ENCODE measurements at regions not wholly inside any gene's neighbourhood (a gene's known extent, or its start where the extent isn't known, plus 50 kb on each side); places are given as distances from the start of the nearest gene placed in this dataset.
A peak's percentile ranks its signal among the peaks of the same experiment; 100 is the strongest.

DNA sequence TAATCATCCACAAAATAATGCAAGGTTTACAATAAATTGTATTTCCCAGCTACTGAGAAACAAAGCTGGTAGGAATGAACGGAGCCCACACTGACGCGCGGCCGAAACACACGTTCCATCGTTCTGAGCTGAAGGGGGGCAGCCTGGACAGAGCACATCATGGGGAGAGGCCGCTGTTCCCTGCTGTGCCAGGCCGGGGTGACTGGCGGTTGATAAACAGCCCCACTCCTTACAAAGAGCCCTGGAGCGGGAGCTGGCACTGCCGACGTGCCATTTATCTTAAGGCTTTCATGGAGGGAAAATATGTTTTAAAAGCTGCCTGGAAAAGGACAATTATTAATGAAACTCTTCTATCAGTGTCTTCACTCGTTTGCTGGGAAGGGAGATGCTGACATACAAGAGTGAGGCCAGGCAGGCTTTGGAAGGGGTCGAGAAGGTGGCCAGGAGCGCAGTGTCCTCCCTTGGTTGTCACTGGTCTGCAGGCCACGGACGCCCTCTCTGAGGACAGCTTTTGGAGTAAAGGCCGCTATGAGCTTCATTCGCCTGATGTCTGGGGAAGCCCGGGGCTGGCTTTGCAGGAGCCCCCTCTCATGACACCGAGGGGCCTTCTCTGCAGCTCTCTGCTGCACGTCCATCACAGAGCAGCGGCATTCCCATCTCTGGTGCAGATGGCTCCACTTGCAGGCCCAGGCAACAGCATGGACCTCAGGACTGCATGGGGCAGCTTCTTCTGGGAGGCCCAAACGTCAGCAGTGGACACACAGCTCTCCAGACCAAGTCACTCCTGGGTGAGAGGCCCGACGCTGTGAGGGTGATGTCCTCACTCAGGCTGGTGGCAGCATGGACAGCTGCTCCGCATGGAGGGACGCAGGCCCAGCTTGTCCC lies 355.3 kb upstream of the SFSWAP start:
- in situ Hi-C loops (cut with MboI; ENCODE audit: low sequenced_read_pairs, unreplicated experiment), result no loop called here
- TF ChIP-seq, protein P1, sequence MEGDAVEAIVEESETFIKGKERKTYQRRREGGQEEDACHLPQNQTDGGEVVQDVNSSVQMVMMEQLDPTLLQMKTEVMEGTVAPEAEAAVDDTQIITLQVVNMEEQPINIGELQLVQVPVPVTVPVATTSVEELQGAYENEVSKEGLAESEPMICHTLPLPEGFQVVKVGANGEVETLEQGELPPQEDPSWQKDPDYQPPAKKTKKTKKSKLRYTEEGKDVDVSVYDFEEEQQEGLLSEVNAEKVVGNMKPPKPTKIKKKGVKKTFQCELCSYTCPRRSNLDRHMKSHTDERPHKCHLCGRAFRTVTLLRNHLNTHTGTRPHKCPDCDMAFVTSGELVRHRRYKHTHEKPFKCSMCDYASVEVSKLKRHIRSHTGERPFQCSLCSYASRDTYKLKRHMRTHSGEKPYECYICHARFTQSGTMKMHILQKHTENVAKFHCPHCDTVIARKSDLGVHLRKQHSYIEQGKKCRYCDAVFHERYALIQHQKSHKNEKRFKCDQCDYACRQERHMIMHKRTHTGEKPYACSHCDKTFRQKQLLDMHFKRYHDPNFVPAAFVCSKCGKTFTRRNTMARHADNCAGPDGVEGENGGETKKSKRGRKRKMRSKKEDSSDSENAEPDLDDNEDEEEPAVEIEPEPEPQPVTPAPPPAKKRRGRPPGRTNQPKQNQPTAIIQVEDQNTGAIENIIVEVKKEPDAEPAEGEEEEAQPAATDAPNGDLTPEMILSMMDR (IDR thresholded peaks at IDR 0.05; ENCODE audit: borderline replicate concordance, control extremely low read depth, extremely low read depth, insufficient read depth, missing control alignments), result no peak
- no peak for DNase-seq (ENCODE audit: low spot score)

DNA sequence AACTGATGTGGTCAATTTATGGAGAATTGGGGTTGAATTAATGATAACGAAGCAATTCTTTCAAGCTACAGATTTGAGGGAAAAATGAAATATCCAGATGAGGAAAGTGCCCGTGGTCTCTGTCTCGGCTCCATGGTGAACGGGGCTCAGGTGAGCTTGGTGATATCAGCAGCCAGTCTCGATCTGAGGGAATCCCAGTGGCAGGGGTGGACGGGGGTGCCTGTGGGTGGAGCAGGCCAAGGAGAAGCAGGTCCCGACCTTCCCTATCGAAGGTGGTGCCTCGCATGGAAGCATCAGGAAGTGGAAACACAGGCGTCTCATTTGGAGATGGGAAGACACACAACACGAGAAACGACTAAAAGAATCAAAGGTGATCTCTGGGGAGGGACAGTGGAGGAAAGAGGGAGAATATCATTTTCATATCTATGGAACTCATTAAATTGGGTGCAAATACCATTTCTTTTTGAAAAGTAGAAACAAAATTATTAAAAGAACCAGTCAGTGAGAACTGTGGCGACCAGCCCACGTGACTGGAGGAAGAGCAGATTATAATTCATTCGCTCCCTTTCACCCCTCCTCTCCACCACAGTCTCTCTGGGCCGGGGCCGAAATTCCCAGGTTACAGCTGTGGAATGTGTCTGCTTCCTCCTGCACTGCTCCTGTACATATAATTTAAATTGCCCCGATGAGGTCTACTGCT lies 354.3 kb upstream of the SFSWAP start:
- TF ChIP-seq, protein P1 (IDR thresholded peaks at IDR 0.05; ENCODE audit: borderline replicate concordance, control extremely low read depth, extremely low read depth, insufficient read depth, missing control alignments), result no peak
- peak; percentile 8 for DNase-seq (ENCODE audit: low spot score)
- in situ Hi-C loops (cut with MboI; ENCODE audit: low sequenced_read_pairs, unreplicated experiment), result no loop called here

DNA sequence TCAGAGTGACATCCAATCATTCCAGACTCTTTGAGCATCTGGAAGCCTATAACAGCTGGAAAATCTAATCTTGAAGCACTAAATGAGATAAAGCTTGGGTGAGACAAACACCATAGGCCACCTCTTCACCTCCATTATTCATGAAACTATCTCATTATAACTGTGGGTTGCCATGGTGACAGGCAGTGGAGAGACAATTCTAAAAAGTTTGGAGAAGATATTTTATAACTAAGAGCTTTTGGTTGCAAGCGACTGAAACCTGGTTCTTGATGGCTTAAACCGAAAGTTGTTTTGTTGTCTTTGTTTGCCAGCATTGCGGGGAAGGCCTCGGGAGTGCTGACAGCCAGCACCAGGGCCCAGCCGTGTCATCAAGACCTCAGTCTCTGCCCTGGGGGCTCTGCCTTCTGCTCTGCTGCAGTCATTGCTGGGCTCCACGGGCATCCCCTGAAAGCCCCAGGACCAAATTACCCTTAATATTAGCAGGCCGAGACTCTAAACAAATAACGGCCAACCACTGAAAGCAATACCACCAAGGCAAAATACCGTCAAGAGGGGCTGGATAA lies 353.6 kb upstream of the SFSWAP start:
- DNase-seq (ENCODE audit: low spot score), result no peak
- in situ Hi-C loops (cut with MboI; ENCODE audit: low sequenced_read_pairs, unreplicated experiment), result no loop called here
- TF ChIP-seq, protein P1 (IDR thresholded peaks at IDR 0.05; ENCODE audit: borderline replicate concordance, control extremely low read depth, extremely low read depth, insufficient read depth, missing control alignments), result no peak

DNA sequence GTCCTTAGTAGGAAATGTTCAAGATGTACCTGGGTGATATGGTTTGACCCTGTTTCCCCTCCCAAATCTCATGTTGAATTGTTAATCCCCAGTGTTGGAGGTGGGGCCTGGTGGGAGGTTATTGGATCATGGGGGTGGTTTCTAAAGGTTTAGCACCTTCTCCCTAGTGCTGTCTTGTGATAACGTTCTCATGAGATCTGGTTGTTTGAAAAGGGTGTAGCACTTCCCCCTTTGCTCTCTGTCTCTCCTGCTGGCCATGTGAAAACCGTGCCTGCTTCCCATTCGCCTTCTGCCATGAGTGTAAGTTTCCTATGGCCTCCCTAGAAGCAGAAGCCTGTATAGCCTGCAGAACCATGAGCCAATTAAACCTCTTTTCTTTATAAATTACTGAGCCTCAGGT lies 353.0 kb upstream of the SFSWAP start:
- in situ Hi-C loops (cut with MboI; ENCODE audit: low sequenced_read_pairs, unreplicated experiment), result no loop called here
- TF ChIP-seq, protein P1 (IDR thresholded peaks at IDR 0.05; ENCODE audit: borderline replicate concordance, control extremely low read depth, extremely low read depth, insufficient read depth, missing control alignments), result no peak
- DNase-seq (ENCODE audit: low spot score), result no peak

DNA sequence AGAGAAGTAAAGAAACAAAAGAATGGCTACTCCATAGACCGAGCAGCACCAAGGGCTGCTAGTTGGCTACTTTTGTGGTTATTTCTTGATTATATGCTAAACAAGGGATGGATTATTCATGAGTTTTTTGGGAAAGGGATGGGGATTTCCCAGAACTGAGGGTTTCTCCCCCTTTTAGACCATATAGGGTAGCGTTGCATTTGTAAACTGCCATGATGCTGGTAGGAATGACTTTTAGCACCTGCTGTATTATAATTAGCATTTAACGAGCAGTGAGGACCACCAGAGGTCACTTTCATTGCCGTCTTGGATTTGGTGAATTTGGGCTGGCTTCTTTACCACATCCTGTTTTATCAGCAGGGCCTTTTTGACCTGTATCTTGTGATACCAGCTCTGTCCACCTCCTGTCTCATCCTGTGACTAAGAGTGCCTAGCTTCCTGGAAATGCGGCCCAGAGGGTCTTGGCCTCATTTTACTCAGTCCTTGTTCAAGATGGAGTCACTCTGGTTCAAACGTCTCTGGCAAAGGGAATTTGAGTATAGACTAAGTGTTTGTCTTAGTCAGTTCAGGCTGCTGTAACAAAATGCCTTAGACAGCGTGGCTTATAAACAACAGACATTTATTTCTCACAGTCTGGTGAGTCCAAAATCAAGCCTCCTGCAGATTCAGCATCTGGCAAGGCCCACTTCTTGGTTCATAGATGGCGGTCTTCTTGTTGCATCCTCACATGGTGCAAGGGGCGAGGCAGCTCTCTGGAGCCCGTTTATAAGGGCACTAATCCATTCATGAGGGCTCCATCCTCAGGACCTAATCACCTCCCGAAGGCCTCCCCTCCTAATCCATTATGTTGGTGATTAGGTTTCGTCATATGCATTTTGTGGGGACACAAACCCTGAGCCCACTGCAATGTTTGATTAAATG lies 348.3 kb upstream of the SFSWAP start:
- TF ChIP-seq, protein P1 (IDR thresholded peaks at IDR 0.05; ENCODE audit: borderline replicate concordance, control extremely low read depth, extremely low read depth, insufficient read depth, missing control alignments), result no peak

DNA sequence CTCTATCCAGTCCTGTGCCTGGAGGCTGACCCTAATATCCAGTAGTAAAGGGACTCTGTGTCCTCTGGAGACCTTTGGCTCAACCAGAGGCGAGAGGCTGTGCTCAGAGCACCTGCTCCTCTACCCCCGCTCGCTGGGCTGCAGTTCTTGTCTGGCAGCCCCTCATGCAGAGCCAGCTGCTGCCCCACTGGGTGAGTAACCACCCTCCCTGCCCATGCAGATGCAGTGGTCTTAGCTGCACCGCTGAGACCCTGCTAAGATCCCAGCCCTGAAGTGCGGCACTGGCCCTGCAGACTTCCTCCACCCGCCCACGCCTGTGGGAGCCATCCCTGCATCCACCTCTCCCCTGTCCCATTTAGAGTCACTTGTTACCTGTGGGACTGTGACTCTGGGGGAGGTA lies 347.5 kb upstream of the SFSWAP start:
- in situ Hi-C loops (cut with MboI; ENCODE audit: low sequenced_read_pairs, unreplicated experiment), result no loop called here
- DNase-seq (ENCODE audit: low spot score), result no peak
- TF ChIP-seq, protein P1 (IDR thresholded peaks at IDR 0.05; ENCODE audit: borderline replicate concordance, control extremely low read depth, extremely low read depth, insufficient read depth, missing control alignments), result no peak

More for the DNA sequence above, 348.3 kb upstream of the SFSWAP start:
- in situ Hi-C loops (cut with MboI; ENCODE audit: low sequenced_read_pairs, unreplicated experiment), result no loop called here
- no peak for DNase-seq (ENCODE audit: low spot score)

All from GM13976 (cell line).